DND-41 (cell line): ENCODE measurements at regions not wholly inside any gene's neighbourhood (a gene's known extent, or its start where the extent isn't known, plus 50 kb on each side); places are given as distances from the start of the nearest gene placed in this dataset.
A peak's percentile ranks its signal among the peaks of the same experiment; 100 is the strongest.

Source experiments
- ATAC-seq: fragments of 200-7000 bp; cut with Tn5 transposase; 3 replicates; pipeline ENCODE4 v1.9.1; 2021; ENCODE audit warnings: low read depth; ENCODE audit not compliant: insufficient read depth
- DNase-seq: peaks from one replicate; pipeline ENCODE4 v3.0.0-alpha.2; 2020
- H2AFZ ChIP-seq: 2 replicates; pipeline ENCODE4 v1.6.0; 2012; ENCODE audit warnings: low read depth, low read length
- H3K27ac ChIP-seq: 2 replicates; pipeline ENCODE4 v1.5.1; 2012; ENCODE audit warnings: low read length, inconsistent platforms
- H3K27me3 ChIP-seq: fragments of 200-600 bp; sonication (generic); 2 replicates; pipeline ENCODE4 v1.6.0; 2012; ENCODE audit warnings: low read length, mild to moderate bottlenecking, inconsistent platforms; ENCODE audit not compliant: insufficient read depth, poor library complexity
- H3K36me3 ChIP-seq: 2 replicates; pipeline ENCODE4 v1.5.1; 2012; ENCODE audit warnings: low read length, inconsistent platforms; ENCODE audit not compliant: insufficient read depth
- H3K4me1 ChIP-seq: 2 replicates; pipeline ENCODE4 v1.5.1; 2012; ENCODE audit warnings: mild to moderate bottlenecking, low read length; ENCODE audit not compliant: insufficient read depth
- H3K4me2 ChIP-seq: 2 replicates; pipeline ENCODE4 v1.6.0; 2012; ENCODE audit warnings: mild to moderate bottlenecking, moderate library complexity, low read length, inconsistent platforms; ENCODE audit not compliant: insufficient read depth
- H3K4me3 ChIP-seq, 2 experiments: fragments of 200-600 bp in 1 of 2; shearing (Covaris generic) in 1 of 2; 2 replicates each; pipeline ENCODE4 v1.5.1; 2012 to 2016; ENCODE audit warnings: inconsistent platforms in 2 of 2, low read length in 2 of 2, mild to moderate bottlenecking in 2 of 2, low read depth in 1 of 2, moderate library complexity in 1 of 2
- H3K79me2 ChIP-seq: 2 replicates; pipeline ENCODE4 v1.6.0; 2012; ENCODE audit warnings: low read length, inconsistent platforms; ENCODE audit not compliant: insufficient read depth
- H3K9ac ChIP-seq: 2 replicates; pipeline ENCODE4 v1.6.0; 2012; ENCODE audit warnings: low read depth, mild to moderate bottlenecking, inconsistent platforms, low read length, moderate library complexity
- H3K9me3 ChIP-seq: 2 replicates; pipeline ENCODE4 v1.5.1; 2012; ENCODE audit warnings: low read length, moderate library complexity, mild to moderate bottlenecking, inconsistent platforms; ENCODE audit not compliant: insufficient read depth, severe bottlenecking
- H4K20me1 ChIP-seq: 2 replicates; pipeline ENCODE4 v1.6.0; 2012; ENCODE audit warnings: low read length; ENCODE audit not compliant: insufficient read depth
- EZH2 ChIP-seq: IDR thresholded peaks from 3 replicates; pipeline ENCODE4 v1.6.1; 2012; ENCODE audit warnings: borderline replicate concordance, low read depth, mild to moderate bottlenecking, moderate library complexity, low read length, inconsistent platforms; ENCODE audit not compliant: severe bottlenecking
- TF ChIP-seq, protein P1 (sequence below): IDR thresholded peaks from 2 replicates; pipeline ENCODE4 v1.5.1; 2012; ENCODE audit warnings: borderline replicate concordance, low read length, moderate library complexity, mild to moderate bottlenecking; ENCODE audit not compliant: poor library complexity, severe bottlenecking; ENCODE audit errors: extremely low read depth

DNA sequence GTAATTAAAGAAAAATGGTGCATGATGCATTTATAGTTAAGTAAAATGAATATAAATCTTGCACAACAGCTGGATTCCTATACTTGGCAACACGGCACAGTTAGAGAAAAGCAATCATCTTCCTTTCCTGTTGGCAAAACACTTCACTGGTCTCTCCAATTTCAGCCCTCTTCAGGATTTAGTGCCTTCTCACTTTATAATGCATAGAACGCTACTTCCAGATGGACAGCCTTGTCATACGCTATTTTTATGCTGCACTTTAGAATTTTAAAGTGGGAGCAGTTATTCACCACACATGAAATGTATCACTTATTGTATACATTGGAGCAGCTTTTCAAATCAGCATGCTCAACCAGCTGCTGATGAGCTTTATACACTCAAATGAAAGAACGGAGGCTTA, 194.4 kb upstream of the GBE1 start:
- Histone ChIP-seq H3K27ac (no peak overlapping the region), H3K36me3 (no peaks in the 10 kb centered on the region), H3K9me3 (no peaks in the 10 kb centered on the region), H3K4me1 (no peaks in the 10 kb centered on the region), H3K4me2 (no peak overlapping the region), H4K20me1 (no peaks in the 10 kb centered on the region), H3K79me2 (no peaks in the 10 kb centered on the region), H3K9ac (no peak overlapping the region), H3K4me3 (no peak overlapping the region), H3K27me3 (no peaks in the 10 kb centered on the region), H2AFZ (no peak overlapping the region)
- DNase-seq = no peak
- TF ChIP-seq, protein P1, sequence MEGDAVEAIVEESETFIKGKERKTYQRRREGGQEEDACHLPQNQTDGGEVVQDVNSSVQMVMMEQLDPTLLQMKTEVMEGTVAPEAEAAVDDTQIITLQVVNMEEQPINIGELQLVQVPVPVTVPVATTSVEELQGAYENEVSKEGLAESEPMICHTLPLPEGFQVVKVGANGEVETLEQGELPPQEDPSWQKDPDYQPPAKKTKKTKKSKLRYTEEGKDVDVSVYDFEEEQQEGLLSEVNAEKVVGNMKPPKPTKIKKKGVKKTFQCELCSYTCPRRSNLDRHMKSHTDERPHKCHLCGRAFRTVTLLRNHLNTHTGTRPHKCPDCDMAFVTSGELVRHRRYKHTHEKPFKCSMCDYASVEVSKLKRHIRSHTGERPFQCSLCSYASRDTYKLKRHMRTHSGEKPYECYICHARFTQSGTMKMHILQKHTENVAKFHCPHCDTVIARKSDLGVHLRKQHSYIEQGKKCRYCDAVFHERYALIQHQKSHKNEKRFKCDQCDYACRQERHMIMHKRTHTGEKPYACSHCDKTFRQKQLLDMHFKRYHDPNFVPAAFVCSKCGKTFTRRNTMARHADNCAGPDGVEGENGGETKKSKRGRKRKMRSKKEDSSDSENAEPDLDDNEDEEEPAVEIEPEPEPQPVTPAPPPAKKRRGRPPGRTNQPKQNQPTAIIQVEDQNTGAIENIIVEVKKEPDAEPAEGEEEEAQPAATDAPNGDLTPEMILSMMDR = no peak
- TF ChIP-seq EZH2 = no peak
- ATAC-seq = no peak

DNA sequence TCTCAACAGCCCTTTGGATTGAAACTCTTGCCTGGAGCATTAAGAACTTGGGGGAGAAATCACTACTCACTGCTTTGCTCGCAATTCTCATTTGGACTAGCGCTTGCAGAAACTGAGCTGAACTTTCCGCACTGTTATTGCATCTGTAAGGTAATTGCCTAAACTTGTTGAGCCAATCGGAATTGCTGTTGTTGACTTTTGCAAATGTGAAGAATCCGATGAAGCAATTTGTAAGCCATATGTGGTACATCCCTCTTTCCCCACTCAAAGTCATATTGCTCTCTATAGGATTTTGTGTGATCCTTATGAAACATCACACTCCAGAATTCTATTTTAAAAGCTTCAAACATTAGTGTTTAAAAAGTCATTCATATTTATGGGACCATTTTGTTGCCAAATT, 191.7 kb upstream of the GBE1 start:
- no peak for ATAC-seq
- H3K36me3 ChIP-seq = no peaks in the 10 kb centered on the region
- H2AFZ ChIP-seq = no peak overlapping the region

DNA sequence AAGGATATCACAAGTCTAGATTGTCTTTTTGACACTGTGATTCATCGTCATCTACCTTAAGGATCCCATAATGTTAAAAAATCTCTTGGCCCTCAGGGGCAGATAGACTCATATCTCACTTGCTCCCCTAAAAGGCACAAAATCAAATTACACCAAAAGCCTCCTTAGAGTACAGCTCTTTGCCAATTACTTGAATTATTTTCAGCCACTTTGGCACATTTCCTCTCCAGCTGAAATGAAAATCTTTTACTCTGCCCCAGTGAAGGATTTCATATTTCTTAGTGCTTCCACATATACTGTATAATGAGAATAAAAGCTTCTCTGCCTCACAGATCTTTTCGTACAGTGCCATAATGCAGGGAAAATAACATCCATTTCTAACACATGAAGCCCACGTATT, 190.7 kb upstream of the GBE1 start:
- Histone ChIP-seq H3K4me2 (no peak overlapping the region), H2AFZ (no peak overlapping the region), H3K36me3 (no peaks in the 10 kb centered on the region), H3K27me3 (no peaks in the 10 kb centered on the region), H3K27ac (no peak overlapping the region), H3K4me1 (no peaks in the 10 kb centered on the region), H3K79me2 (no peaks in the 10 kb centered on the region), H4K20me1 (no peaks in the 10 kb centered on the region), H3K9ac (no peak overlapping the region), H3K4me3 (no peak overlapping the region), H3K9me3 (no peaks in the 10 kb centered on the region)
- DNase-seq (no peak), ATAC-seq (no peak)
- TF ChIP-seq, protein P1 = peak; percentile 9
- TF ChIP-seq EZH2 = no peak

More for the DNA sequence above, 191.7 kb upstream of the GBE1 start:
- Histone ChIP-seq H3K27me3 (no peaks in the 10 kb centered on the region), H3K27ac (no peak overlapping the region), H4K20me1 (no peaks in the 10 kb centered on the region), H3K9ac (no peak overlapping the region), H3K4me3 (no peak overlapping the region), H3K4me1 (no peaks in the 10 kb centered on the region), H3K9me3 (no peaks in the 10 kb centered on the region), H3K4me2 (no peak overlapping the region), H3K79me2 (no peaks in the 10 kb centered on the region)
- DNase-seq = no peak
- no peak for TF ChIP-seq EZH2
- TF ChIP-seq, protein P1 = no peak

DNA sequence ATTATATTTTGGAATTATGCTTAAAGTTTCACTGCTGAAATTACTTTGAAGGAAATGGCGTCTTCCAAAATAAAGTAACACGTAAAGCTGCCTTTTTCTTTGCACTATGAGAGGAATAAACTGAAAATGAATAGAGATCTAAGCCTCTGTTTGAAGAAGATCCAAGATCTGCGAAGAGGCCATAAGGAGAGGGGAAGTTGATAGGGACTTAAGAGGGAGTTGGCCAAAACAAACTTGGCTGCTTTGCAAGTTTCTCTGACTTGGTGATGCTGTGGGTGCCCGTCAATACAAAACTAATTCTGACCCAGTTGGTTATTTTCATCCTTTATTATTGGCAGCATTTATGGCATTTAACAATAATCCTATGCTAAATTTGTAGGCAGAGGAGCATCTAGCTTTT, 190.2 kb upstream of the GBE1 start:
- ATAC-seq = no peak
- Histone ChIP-seq H3K27ac (no peak overlapping the region), H2AFZ (no peak overlapping the region), H3K9ac (no peak overlapping the region), H3K4me1 (no peaks in the 10 kb centered on the region), H3K9me3 (no peaks in the 10 kb centered on the region), H3K27me3 (no peaks in the 10 kb centered on the region), H3K36me3 (no peaks in the 10 kb centered on the region), H3K79me2 (no peaks in the 10 kb centered on the region), H3K4me2 (no peak overlapping the region), H3K4me3 (no peak overlapping the region), H4K20me1 (no peaks in the 10 kb centered on the region)
- DNase-seq = no peak
- TF ChIP-seq, protein P1 = no peak
- no peak for TF ChIP-seq EZH2
